Inferior parietal cortex (tissue), 1 donor: ENCODE measurements at regions not wholly inside any gene's neighbourhood (a gene's known extent, or its start where the extent isn't known, plus 50 kb on each side); places are given as distances from the start of the nearest gene placed in this dataset.
"Not testable (repeated sequence)": the region's sequence is repeated elsewhere in the genome, so short reads cannot be mapped to it uniquely, and the experiment has no call there.

Source experiments
- DNase-seq: peaks from one replicate; pipeline ENCODE4 v3.0.0-alpha.2; 2016; ENCODE audit errors: extremely low spot score

- no peak for DNase-seq
These were observed 195.4 kb downstream of the GOLGA6L6 start for GRCh38 chr15:20346082-20346805.

GRCh38 chr15:20345401-20345958 lies 196.1 kb downstream of the GOLGA6L6 start:
- DNase-seq = no peak

DNA sequence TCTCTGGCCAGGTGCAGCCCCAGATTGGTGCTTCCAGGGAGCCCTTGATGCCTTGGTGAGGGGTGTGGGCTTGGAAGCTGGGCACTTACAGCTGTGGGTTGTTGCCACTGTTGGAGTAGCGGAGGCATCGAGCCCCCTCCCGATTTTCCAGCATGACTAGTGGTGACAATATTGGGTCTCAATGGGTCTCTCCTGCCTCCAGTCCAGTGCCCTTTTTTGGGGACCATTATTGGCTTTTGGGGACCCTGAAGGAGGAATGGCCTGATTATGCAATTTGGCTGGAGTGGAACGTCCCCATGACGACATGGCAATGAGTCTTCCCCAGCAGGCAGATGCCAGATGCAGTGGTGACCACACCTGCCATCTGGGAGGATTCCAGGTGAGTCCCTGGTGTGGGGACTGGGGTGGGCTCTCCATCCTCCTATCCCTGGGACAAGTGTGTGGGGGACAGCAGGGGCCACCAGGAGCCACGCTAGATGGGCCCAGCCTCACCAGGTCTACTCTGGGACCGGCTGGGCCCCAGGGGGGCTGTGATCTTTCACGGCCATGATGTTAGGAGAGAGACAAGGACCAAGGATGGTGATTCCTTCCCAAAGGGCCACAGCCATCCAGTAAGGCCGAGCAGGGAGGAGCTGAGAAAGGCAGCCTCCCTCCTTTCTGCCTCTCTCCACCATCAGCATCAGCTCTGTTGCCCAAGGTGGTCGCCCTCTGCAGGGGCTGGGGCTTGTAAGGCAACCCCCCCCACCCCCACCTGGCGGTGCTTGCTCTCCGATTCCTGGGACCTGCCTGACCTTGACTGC lies 196.8 kb downstream of the GOLGA6L6 start:
- no peak for DNase-seq

- DNase-seq = not testable (repeated sequence)
These were observed 198.0 kb downstream of the GOLGA6L6 start for GRCh38 chr15:20343395-20344211.

DNA sequence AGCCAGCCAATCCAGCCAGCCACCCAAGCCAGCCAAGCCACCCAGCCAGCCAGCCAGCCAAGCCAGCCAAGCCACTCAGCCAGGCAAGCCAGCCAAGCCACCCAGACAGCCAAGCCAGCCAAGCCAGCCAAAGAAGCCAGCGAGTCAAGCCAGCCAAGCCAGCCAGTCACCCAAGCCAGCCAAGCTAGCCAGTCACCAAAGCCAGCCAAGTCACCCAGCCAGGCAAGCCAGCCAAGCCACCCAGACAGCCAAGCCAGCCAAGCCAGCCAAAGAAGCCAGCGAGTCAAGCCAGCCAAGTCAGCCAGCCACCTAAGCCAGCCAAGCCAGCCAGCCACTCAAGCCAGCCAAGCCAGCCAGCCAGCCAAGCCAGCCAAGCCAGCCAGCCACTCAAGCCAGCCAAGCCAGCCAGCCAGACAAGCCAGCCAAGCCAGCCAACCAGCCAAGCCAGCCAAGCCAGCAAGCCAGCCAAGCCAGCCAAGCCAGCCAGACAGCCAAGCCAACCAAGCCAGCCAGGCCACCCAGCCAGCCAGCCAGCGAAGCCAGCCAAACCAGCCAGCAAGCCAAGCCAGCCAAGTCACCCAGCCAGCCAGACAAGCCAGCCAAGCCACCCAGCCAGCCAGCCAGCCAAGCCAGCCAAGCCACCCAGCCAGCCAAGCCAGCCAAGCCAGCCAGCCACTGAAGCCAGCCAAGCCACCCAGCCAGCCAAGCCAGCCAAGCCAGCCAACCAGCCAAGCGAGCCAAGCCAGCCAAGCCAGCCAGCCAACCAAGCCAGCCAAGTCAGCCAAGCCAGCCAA lies 198.8 kb downstream of the GOLGA6L6 start:
- DNase-seq = not testable (repeated sequence)

- DNase-seq = no peak
These were observed 199.5 kb downstream of the GOLGA6L6 start for GRCh38 chr15:20341901-20342600.

DNA sequence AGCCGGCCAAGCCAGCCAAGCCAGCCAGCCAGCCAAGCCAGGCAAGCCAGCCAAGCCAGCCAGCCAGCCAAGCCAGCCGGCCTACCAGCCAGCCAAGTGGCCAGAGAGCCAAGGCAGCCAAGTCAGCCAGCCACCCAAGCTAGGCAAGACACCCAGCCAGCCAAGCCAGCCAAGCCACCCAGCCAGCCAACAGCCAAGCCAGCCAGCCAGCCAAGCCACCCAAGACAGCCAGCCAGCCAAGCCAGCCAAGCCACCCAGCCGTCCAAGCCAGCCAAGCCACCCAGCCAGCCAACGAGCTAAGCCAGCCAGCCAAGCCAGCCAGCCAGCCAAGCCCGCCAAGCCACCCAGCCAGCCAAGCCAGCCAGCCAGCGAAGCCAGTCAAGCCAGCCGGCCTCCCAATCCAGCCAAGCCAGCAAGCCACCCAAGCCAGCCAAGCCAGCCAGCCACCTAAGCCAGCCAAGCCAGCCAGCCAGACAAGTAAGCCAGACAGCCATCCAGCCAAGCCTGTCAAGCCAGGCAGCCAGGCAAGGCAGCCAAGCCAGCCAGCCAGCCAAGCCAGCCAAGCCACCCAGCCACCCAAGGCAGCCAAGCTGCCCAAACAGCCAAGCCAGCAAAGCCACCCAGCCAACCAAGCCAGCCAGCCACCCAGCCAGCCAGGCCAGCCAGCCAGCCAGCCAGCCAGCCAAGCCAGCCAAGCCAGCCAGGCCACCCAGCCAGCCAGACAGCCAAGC lies 200.5 kb downstream of the GOLGA6L6 start:
- DNase-seq = no peak

- DNase-seq = no peak
These were observed 201.2 kb downstream of the GOLGA6L6 start for GRCh38 chr15:20340331-20340811.

GRCh38 chr15:20339086-20339791 lies 202.4 kb downstream of the GOLGA6L6 start:
- DNase-seq = not testable (repeated sequence)

DNA sequence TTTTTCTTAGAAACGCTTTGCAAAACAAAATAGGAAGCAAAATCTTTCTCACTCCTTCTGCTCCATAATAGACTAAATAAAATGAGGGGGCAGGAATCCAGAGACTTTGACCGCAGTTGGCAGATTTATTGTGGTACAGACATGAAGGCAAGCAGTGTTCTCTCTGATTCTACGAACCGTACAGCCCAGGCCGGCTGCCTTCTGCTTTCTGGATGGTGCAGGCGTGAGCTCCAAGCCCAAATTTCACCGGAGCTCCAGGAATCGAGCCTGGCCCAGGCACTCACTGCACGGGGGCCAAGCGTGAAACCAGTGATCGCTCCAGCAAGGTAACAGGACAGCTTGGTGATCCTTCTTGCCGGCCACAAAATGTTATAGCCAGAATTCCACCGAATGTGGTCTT lies 202.9 kb downstream of the GOLGA6L6 start:
- not testable (repeated sequence) for DNase-seq

DNA sequence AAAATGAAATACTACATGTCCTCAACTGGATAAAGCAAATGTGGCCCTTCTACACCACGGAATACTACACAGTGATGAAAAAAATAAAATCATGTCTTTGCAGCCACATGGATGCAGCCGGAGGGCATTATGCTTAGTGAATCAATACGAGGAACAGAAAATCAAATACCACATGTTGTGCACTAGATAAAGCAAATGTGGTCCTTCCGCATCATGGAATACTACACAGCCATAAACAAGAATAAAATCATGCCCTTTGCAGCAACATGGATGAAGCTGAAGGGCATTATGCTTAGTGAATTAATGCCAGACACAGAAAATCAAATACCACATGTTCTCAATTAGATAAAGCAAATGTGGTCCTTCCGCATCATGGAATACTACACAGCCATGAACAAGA lies 204.4 kb downstream of the GOLGA6L6 start:
- not testable (repeated sequence) for DNase-seq

DNA sequence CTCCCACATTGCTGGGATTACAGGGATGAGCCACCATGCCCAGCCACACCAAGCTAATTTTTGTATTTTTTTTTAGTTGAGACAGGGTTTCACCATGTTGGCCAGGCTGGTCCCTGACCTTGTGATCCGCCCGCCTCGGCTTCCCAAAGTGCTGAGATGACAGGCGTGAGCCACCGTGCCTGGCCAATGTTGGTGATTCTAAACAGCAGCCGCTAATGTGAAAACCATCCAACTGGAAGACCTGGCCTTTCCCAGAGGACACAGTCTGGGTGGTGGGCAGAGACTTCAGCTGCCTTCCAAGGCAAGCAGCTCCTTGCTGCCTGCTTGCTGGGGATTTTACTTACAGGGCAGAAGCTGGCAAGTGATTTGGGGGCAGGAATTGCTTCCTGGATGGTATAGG lies 207.1 kb downstream of the GOLGA6L6 start:
- not testable (repeated sequence) for DNase-seq

GRCh38 chr15:20325751-20326150 lies 215.8 kb downstream of the GOLGA6L6 start:
- DNase-seq = not testable (repeated sequence)

GRCh38 chr15:20317132-20317531 lies 224.5 kb downstream of the GOLGA6L6 start:
- not testable (repeated sequence) for DNase-seq

DNA sequence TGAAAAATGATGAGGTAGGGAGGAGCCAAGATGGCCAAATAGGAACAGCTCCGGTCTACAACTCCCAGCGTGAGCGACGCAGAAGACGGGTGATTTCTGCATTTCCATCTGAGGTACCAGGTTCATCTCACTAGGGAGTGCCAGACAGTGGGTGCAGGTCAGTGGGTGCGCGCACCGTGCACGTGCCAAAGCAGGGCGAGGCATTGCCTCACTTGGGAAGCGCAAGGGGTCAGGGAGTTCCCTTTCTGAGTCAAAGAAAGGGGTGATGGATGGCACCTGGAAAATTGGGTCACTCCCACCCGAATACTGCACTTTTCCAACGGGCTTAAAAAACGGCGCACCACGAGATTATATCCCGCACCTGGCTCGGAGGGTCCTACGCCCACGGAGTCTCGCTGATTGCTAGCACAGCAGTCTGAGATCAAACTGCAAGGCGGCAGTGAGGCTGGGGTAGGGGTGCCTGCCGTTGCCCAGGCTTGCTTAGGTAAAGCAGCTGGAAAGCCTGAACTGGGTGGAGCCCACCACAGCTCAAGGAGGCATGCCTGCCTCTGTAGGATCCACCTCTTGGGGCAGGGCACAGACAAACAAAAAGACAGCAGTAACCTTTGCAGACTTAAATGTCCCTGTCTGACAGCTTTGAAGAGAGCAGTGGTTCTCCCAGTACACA lies 230.5 kb downstream of the GOLGA6L6 start:
- DNase-seq = not testable (repeated sequence)

DNA sequence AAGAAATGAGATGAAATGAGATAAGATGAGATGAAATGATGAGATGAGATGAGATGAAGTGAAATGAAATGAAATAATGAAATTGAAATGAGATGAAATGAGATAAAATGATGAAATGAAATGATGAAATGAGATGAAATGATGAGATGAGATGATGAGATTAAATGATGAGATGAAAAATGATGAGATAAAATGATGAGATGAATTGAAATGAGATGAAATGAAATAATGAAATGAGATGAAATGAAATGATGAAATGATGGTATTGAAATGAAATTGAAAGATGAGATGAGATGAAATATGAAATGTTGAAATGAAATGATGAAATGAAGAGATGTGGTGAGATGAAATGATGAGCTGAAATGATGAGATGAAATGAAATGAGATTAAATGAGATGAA lies 231.0 kb downstream of the GOLGA6L6 start:
- DNase-seq = no peak

GRCh38 chr15:20309966-20310365 lies 231.6 kb downstream of the GOLGA6L6 start:
- not testable (repeated sequence) for DNase-seq

GRCh38 chr15:20309395-20309794 lies 232.2 kb downstream of the GOLGA6L6 start:
- DNase-seq = not testable (repeated sequence)
